Type B pancreatic cell (in vitro differentiated cells): ENCODE measurements at regions not wholly inside any gene's neighbourhood (a gene's known extent, or its start where the extent isn't known, plus 50 kb on each side); places are given as distances from the start of the nearest gene placed in this dataset.
A peak's percentile ranks its signal among the peaks of the same experiment; 100 is the strongest.

Source experiments
- DNase-seq: peaks from one replicate; pipeline ENCODE4 v3.0.0; 2021; ENCODE audit warnings: mixed read lengths; ENCODE audit not compliant: unreplicated experiment; ENCODE audit errors: extremely low spot score
- H3K27ac Mint-ChIP-seq: 2 replicates; pipeline ENCODE4 v1.8.0; 2021; ENCODE audit warnings: mild to moderate bottlenecking, mixed read lengths
- H3K27me3 Mint-ChIP-seq: 2 replicates; pipeline ENCODE4 v1.8.0; 2021; ENCODE audit warnings: mixed read lengths
- H3K36me3 Mint-ChIP-seq: 2 replicates; pipeline ENCODE4 v1.8.0; 2021; ENCODE audit warnings: mixed read lengths
- H3K4me1 Mint-ChIP-seq: one replicate; pipeline ENCODE4 v1.8.0; 2021; ENCODE audit warnings: mixed read lengths; ENCODE audit not compliant: unreplicated experiment
- H3K4me3 Mint-ChIP-seq: 2 replicates; pipeline ENCODE4 v1.8.0; 2021; ENCODE audit warnings: mild to moderate bottlenecking, mixed read lengths
- H3K9me3 Mint-ChIP-seq: 2 replicates; pipeline ENCODE4 v1.8.0; 2021; ENCODE audit warnings: mixed read lengths
- TF ChIP-seq, protein P1 (sequence below): fragments of 200-600 bp; sonication (generic); conservative IDR thresholded peaks from 2 replicates; pipeline ENCODE4 v1.5.0; 2021; ENCODE audit warnings: antibody characterized with exemption, mild to moderate bottlenecking

GRCh38 chr2:71794611-71795010, 341.2 kb downstream of the DYSF start:
- H3K27ac Mint-ChIP-seq, result no peak overlapping the region
- TF ChIP-seq, protein P1, sequence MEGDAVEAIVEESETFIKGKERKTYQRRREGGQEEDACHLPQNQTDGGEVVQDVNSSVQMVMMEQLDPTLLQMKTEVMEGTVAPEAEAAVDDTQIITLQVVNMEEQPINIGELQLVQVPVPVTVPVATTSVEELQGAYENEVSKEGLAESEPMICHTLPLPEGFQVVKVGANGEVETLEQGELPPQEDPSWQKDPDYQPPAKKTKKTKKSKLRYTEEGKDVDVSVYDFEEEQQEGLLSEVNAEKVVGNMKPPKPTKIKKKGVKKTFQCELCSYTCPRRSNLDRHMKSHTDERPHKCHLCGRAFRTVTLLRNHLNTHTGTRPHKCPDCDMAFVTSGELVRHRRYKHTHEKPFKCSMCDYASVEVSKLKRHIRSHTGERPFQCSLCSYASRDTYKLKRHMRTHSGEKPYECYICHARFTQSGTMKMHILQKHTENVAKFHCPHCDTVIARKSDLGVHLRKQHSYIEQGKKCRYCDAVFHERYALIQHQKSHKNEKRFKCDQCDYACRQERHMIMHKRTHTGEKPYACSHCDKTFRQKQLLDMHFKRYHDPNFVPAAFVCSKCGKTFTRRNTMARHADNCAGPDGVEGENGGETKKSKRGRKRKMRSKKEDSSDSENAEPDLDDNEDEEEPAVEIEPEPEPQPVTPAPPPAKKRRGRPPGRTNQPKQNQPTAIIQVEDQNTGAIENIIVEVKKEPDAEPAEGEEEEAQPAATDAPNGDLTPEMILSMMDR, result no peak
- peaks cover 3% of the 10 kb centered on the region for H3K27me3 Mint-ChIP-seq
- peaks cover 29% of the 10 kb centered on the region for H3K4me1 Mint-ChIP-seq
- DNase-seq, result no peak
- H3K36me3 Mint-ChIP-seq, result no peaks in the 10 kb centered on the region
- no peaks in the 10 kb centered on the region for H3K9me3 Mint-ChIP-seq
- no peak overlapping the region for H3K4me3 Mint-ChIP-seq

GRCh38 chr2:71793926-71794325, 340.6 kb downstream of the DYSF start:
- Mint-ChIP-seq H3K4me1 (peaks cover 25% of the 10 kb centered on the region), H3K27ac (peak overlapping the region; percentile 2), H3K36me3 (no peaks in the 10 kb centered on the region), H3K9me3 (no peaks in the 10 kb centered on the region), H3K27me3 (peaks cover 3% of the 10 kb centered on the region), H3K4me3 (no peak overlapping the region)
- no peak for DNase-seq
- TF ChIP-seq, protein P1, result no peak

GRCh38 chr2:71792926-71793761, 339.8 kb downstream of the DYSF start:
- TF ChIP-seq, protein P1, result no peak
- DNase-seq, result no peak
- H3K36me3 Mint-ChIP-seq, result no peaks in the 10 kb centered on the region
- H3K27me3 Mint-ChIP-seq, result peaks cover under 1% of the 10 kb centered on the region
- peaks cover 25% of the 10 kb centered on the region for H3K4me1 Mint-ChIP-seq
- H3K27ac Mint-ChIP-seq, result no peak overlapping the region
- H3K9me3 Mint-ChIP-seq, result no peaks in the 10 kb centered on the region
- H3K4me3 Mint-ChIP-seq, result no peak overlapping the region

DNA sequence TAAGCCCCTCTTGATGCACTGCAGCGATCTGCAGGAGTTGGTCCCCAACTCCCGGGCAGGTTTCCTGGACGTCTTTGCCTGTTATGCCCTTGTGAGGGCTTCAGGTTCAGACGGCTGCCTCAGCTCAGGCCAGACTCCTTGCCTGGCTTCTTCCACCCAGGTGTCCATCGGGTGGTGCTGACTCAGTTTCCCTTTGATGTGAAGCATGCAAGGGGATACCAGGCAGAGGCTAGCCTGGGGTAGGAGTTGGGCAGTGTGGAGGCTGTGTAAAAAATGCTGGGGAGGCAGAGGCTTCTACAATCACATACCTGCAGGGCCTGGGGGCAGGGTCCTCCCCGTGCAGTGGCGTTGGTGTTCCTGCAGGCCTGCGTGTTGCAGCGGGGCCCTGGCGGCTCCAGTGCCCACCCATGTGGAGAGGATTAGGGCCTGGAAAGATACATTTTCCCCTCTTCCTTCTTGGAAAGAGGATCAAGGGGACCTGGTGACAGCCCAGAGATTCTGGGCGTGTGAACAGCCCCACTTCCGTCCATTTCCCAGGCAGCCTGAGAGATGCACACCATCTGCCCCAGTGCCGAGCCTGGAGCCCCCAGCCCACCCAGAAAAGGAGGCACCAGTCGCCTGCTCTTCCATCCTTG, 338.3 kb downstream of the DYSF start:
- Mint-ChIP-seq H3K36me3 (no peaks in the 10 kb centered on the region), H3K4me3 (no peak overlapping the region), H3K27ac (no peak overlapping the region), H3K9me3 (no peaks in the 10 kb centered on the region), H3K27me3 (no peaks in the 10 kb centered on the region), H3K4me1 (peaks cover 18% of the 10 kb centered on the region)
- TF ChIP-seq, protein P1, result no peak
- no peak for DNase-seq

- Mint-ChIP-seq H3K4me1 (peaks cover 15% of the 10 kb centered on the region), H3K4me3 (no peak overlapping the region), H3K36me3 (no peaks in the 10 kb centered on the region), H3K27ac (no peak overlapping the region), H3K27me3 (no peaks in the 10 kb centered on the region), H3K9me3 (no peaks in the 10 kb centered on the region)
- TF ChIP-seq, protein P1, result no peak
- DNase-seq, result no peak
These were observed 337.7 kb downstream of the DYSF start for GRCh38 chr2:71791061-71791450.
